ENCODE measurements at regions not wholly inside any gene's neighbourhood (a gene's known extent, or its start where the extent isn't known, plus 50 kb on each side); places are given as distances from the start of the nearest gene placed in this dataset.

DNA sequence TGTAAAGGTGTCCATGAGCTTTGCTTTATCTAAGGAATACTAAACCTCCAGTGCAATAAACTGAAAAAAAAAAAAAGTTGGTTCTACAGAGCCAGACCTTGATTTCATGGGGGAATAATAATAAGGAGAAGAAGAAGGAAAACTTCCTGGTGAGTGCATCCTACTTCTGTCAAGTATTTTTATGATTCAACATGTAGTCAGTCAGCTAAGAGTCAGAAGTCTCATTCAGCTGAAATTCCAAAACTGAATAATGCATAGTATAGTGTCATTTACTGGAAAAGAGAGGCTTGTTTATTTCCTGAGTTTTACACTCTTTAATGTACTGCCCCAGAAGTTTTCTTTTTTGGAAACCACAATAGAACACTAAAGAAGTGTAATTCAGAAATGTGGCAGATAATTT is 77.8 kb upstream of the TACR1 start:
- CTCF ChIA-PET = interaction anchor here (0.7 to 1.6 kb wide), 2 partner anchors 23 to 454 kb away, joined by 3 to 5 read pairs; no protein-coding TSS in a partner anchor
- H3K9me3 Mint-ChIP-seq (ENCODE audit: low read depth, unreplicated experiment) = no peaks in the 10 kb centered on the region
- no peak for DNase-seq
- no TSS peak for BruUV-seq (replicated peaks)
- no peaks in the 10 kb centered on the region for H3K36me3 Mint-ChIP-seq (ENCODE audit: insufficient read depth, unreplicated experiment)
- intact Hi-C loops (cut with micrococcal nuclease; ENCODE audit: unreplicated experiment) = no loop called here
- H3K4me1 Mint-ChIP-seq (ENCODE audit: low read depth, unreplicated experiment) = peaks cover 9% of the 10 kb centered on the region
- H3K4me3 Mint-ChIP-seq (ENCODE audit: low read depth, unreplicated experiment) = no peak overlapping the region
- H3K27me3 Mint-ChIP-seq (ENCODE audit: unreplicated experiment) = no peaks in the 10 kb centered on the region
- TF ChIP-seq CTCF (IDR thresholded peaks at IDR 0.05; ENCODE audit: unreplicated experiment) = no peak
- H3K27ac Mint-ChIP-seq (ENCODE audit: unreplicated experiment) = no peak overlapping the region

DNA sequence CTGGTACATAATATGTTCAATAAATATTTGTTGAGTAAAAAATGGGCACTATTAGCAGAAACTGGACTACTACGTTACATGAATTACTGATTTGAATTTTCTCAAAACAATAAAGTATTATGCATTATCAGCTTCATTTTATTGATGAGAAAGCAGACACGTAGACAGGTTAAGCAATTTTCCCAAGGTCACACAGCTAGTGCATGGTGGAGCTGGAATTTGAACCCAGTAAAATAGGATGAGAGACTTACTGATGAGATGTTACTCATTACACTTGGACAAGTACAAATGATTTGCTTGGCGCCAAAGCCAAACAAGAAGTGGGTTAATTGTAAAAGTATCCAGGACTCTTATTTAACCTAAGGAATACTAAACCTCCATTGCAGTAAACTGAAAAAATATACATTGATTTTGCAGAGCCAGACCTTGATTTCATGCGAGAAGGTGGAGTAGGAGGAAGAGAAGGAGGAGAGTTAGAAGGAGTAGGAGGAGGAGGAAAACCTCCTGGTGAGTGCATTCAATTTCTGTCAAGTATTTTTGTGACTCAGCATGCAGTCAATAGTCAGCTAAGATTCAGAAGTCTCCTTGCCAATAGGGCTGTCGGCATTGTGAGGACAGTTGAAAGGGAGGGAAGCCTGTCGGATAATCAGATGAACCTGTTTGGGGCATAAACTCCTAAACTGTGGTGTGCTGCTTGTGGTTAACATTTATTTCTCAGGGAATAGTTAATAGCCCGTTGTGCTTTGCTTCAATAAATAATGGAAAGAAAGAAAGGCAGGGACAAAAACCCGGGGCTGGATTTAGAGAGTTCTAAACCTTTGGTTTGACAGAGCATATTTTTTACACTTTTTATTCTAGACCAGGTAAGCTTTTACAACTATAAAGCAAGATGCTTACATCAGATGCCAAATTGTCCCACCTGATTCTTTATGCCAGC is 77.0 kb upstream of the TACR1 start:
- CTCF ChIA-PET = interaction anchor here (0.6 to 1.6 kb wide), 2 partner anchors 16 to 24 kb away, joined by 5 to 7 read pairs; no protein-coding TSS in a partner anchor
- Mint-ChIP-seq H3K9me3 (ENCODE audit: low read depth, unreplicated experiment) (no peaks in the 10 kb centered on the region), H3K27ac (ENCODE audit: unreplicated experiment) (no peak overlapping the region), H3K36me3 (ENCODE audit: insufficient read depth, unreplicated experiment) (no peaks in the 10 kb centered on the region), H3K27me3 (ENCODE audit: unreplicated experiment) (no peaks in the 10 kb centered on the region), H3K4me3 (ENCODE audit: low read depth, unreplicated experiment) (no peak overlapping the region), H3K4me1 (ENCODE audit: low read depth, unreplicated experiment) (peaks cover 9% of the 10 kb centered on the region)
- BruUV-seq (replicated peaks) = no TSS peak
- no peak for DNase-seq
- intact Hi-C loops (cut with micrococcal nuclease; ENCODE audit: unreplicated experiment) = no loop called here
- TF ChIP-seq CTCF (IDR thresholded peaks at IDR 0.05; ENCODE audit: unreplicated experiment) = no peak

- intact Hi-C loops (cut with micrococcal nuclease; ENCODE audit: unreplicated experiment) = no loop called here
- Mint-ChIP-seq H3K36me3 (ENCODE audit: insufficient read depth, unreplicated experiment) (no peaks in the 10 kb centered on the region), H3K9me3 (ENCODE audit: low read depth, unreplicated experiment) (no peaks in the 10 kb centered on the region), H3K4me3 (ENCODE audit: low read depth, unreplicated experiment) (no peak overlapping the region), H3K27ac (ENCODE audit: unreplicated experiment) (no peak overlapping the region), H3K27me3 (ENCODE audit: unreplicated experiment) (no peaks in the 10 kb centered on the region), H3K4me1 (ENCODE audit: low read depth, unreplicated experiment) (peaks cover 9% of the 10 kb centered on the region)
- TF ChIP-seq CTCF (IDR thresholded peaks at IDR 0.05; ENCODE audit: unreplicated experiment) = no peak
- BruUV-seq (replicated peaks) = no TSS peak
- DNase-seq = no peak
- CTCF ChIA-PET = no interaction called here
These were observed 75.6 kb upstream of the TACR1 start for GRCh38 chr2:75274936-75275335.

GRCh38 chr2:75268112-75268511 is 68.8 kb upstream of the TACR1 start:
- peaks cover 14% of the 10 kb centered on the region for H3K27me3 Mint-ChIP-seq (ENCODE audit: unreplicated experiment)
- intact Hi-C loops (cut with micrococcal nuclease; ENCODE audit: unreplicated experiment) = no loop called here
- CTCF ChIA-PET = no interaction called here
- no peaks in the 10 kb centered on the region for H3K4me1 Mint-ChIP-seq (ENCODE audit: low read depth, unreplicated experiment)
- H3K36me3 Mint-ChIP-seq (ENCODE audit: insufficient read depth, unreplicated experiment) = no peaks in the 10 kb centered on the region
- no peak for DNase-seq
- BruUV-seq (replicated peaks) = no TSS peak
- H3K9me3 Mint-ChIP-seq (ENCODE audit: low read depth, unreplicated experiment) = no peaks in the 10 kb centered on the region
- no peak overlapping the region for H3K27ac Mint-ChIP-seq (ENCODE audit: unreplicated experiment)
- no peak overlapping the region for H3K4me3 Mint-ChIP-seq (ENCODE audit: low read depth, unreplicated experiment)
- no peak for TF ChIP-seq CTCF (IDR thresholded peaks at IDR 0.05; ENCODE audit: unreplicated experiment)

Data from Calu3 (cell line).